HG03439 (cell line): ENCODE measurements at regions not wholly inside any gene's neighbourhood (a gene's known extent, or its start where the extent isn't known, plus 50 kb on each side); places are given as distances from the start of the nearest gene placed in this dataset.
A peak's percentile ranks its signal among the peaks of the same experiment; 100 is the strongest.

Experiments used
- ATAC-seq: cut with Tn5 transposase; IDR thresholded peaks from one replicate; pipeline ENCODE4 v1.9.1; 2021; ENCODE audit warnings: mild to moderate bottlenecking, moderate library complexity; ENCODE audit not compliant: unreplicated experiment

GRCh38 chr2:176466918-176467452, 197.7 kb downstream of the MTX2 start:
- ATAC-seq, result no peak

- no peak for ATAC-seq
Observed at GRCh38 chr2:176467595-176467994, 198.4 kb downstream of the MTX2 start.

- no peak for ATAC-seq
Observed at GRCh38 chr2:176468457-176469113, 199.3 kb downstream of the MTX2 start.

- ATAC-seq, result no peak
Observed at GRCh38 chr2:176470713-176471112, 201.5 kb downstream of the MTX2 start.

- no peak for ATAC-seq
Observed at GRCh38 chr2:176471949-176472348, 202.7 kb downstream of the MTX2 start.

- no peak for ATAC-seq
Observed at GRCh38 chr2:176473177-176473576, 203.9 kb downstream of the MTX2 start.

- no peak for ATAC-seq
Observed at GRCh38 chr2:176473851-176474250, 204.6 kb downstream of the MTX2 start.

GRCh38 chr2:176477336-176477735, 208.1 kb downstream of the MTX2 start:
- ATAC-seq, result no peak

GRCh38 chr2:176479961-176480360, 210.7 kb downstream of the MTX2 start:
- no peak for ATAC-seq

- no peak for ATAC-seq
Observed at GRCh38 chr2:176482107-176482506, 212.9 kb downstream of the MTX2 start.

GRCh38 chr2:176483476-176483875, 214.2 kb downstream of the MTX2 start:
- no peak for ATAC-seq

GRCh38 chr2:176483901-176484568, 214.8 kb downstream of the MTX2 start:
- no peak for ATAC-seq

GRCh38 chr2:176484838-176485237, 215.6 kb downstream of the MTX2 start:
- ATAC-seq, result no peak

GRCh38 chr2:176488431-176488830, 219.2 kb downstream of the MTX2 start:
- ATAC-seq, result no peak

- no peak for ATAC-seq
Observed at GRCh38 chr2:176490061-176490861, 221.0 kb downstream of the MTX2 start.

GRCh38 chr2:176491172-176491904, 222.1 kb downstream of the MTX2 start:
- ATAC-seq, result peak; percentile 88

- ATAC-seq, result no peak
Observed at GRCh38 chr2:176492583-176492982, 223.3 kb downstream of the MTX2 start.

- ATAC-seq, result peak; percentile 36
Observed at GRCh38 chr2:176493226-176493825, 224.1 kb downstream of the MTX2 start.

- ATAC-seq, result no peak
Observed at GRCh38 chr2:176493909-176494308, 224.7 kb downstream of the MTX2 start.

GRCh38 chr2:176494949-176495353, 225.7 kb downstream of the MTX2 start:
- no peak for ATAC-seq
